Chondrocyte (in vitro differentiated cells): ENCODE measurements at regions not wholly inside any gene's neighbourhood (a gene's known extent, or its start where the extent isn't known, plus 50 kb on each side); places are given as distances from the start of the nearest gene placed in this dataset.

ENCODE experiments used
- DNase-seq: peaks from one replicate; pipeline ENCODE4 v3.0.0; 2021; ENCODE audit warnings: mixed read lengths, low spot score
- H3K27ac Mint-ChIP-seq: one replicate; pipeline ENCODE4 v1.8.0; 2021; ENCODE audit warnings: mild to moderate bottlenecking, moderate library complexity, mixed read lengths; ENCODE audit not compliant: unreplicated experiment
- H3K27me3 Mint-ChIP-seq: 2 replicates; pipeline ENCODE4 v1.8.0; 2021; ENCODE audit warnings: low read depth, mixed read lengths
- H3K36me3 Mint-ChIP-seq: 2 replicates; pipeline ENCODE4 v1.8.0; 2021; ENCODE audit warnings: low read depth, mixed read lengths
- H3K4me1 Mint-ChIP-seq: 2 replicates; pipeline ENCODE4 v1.8.0; 2021; ENCODE audit warnings: low read depth, mild to moderate bottlenecking, mixed read lengths
- H3K4me3 Mint-ChIP-seq: one replicate; pipeline ENCODE4 v1.8.0; 2021; ENCODE audit warnings: mild to moderate bottlenecking, moderate library complexity, mixed read lengths; ENCODE audit not compliant: unreplicated experiment
- H3K9me3 Mint-ChIP-seq: 2 replicates; pipeline ENCODE4 v1.8.0; 2021; ENCODE audit warnings: low read depth, mixed read lengths
- CTCF ChIP-seq: fragments of 200-600 bp; sonication (generic); IDR thresholded peaks from 2 replicates; pipeline ENCODE4 v1.5.0; 2021; ENCODE audit warnings: antibody characterized with exemption, mild to moderate bottlenecking, moderate library complexity

GRCh38 chr2:226583715-226584114, 215.9 kb downstream of the IRS1 start:
- Mint-ChIP-seq H3K4me1 (peaks cover 51% of the 10 kb centered on the region), H3K9me3 (peaks cover 4% of the 10 kb centered on the region), H3K27me3 (no peaks in the 10 kb centered on the region), H3K36me3 (no peaks in the 10 kb centered on the region), H3K4me3 (no peak overlapping the region), H3K27ac (peak overlapping the region; percentile 73)
- no peak for DNase-seq
- no peak for TF ChIP-seq CTCF

- no peak for TF ChIP-seq CTCF
- Mint-ChIP-seq H3K27ac (no peak overlapping the region), H3K9me3 (peaks cover 4% of the 10 kb centered on the region), H3K4me1 (peaks cover 51% of the 10 kb centered on the region), H3K36me3 (no peaks in the 10 kb centered on the region), H3K27me3 (no peaks in the 10 kb centered on the region), H3K4me3 (no peak overlapping the region)
- no peak for DNase-seq
These were observed 218.0 kb downstream of the IRS1 start for GRCh38 chr2:226581661-226582060.

- TF ChIP-seq CTCF, result no peak
- no peaks in the 10 kb centered on the region for H3K27me3 Mint-ChIP-seq
- DNase-seq, result no peak
- H3K36me3 Mint-ChIP-seq, result no peaks in the 10 kb centered on the region
- peaks cover 51% of the 10 kb centered on the region for H3K4me1 Mint-ChIP-seq
- H3K4me3 Mint-ChIP-seq, result no peak overlapping the region
- no peak overlapping the region for H3K27ac Mint-ChIP-seq
- peaks cover 4% of the 10 kb centered on the region for H3K9me3 Mint-ChIP-seq
These were observed 218.6 kb downstream of the IRS1 start for GRCh38 chr2:226581004-226581403.

- H3K4me1 Mint-ChIP-seq, result peaks cover 51% of the 10 kb centered on the region
These were observed 219.2 kb downstream of the IRS1 start for GRCh38 chr2:226580403-226580802.

GRCh38 chr2:226579519-226579918, 220.1 kb downstream of the IRS1 start:
- H3K27ac Mint-ChIP-seq, result no peak overlapping the region
- no peaks in the 10 kb centered on the region for H3K36me3 Mint-ChIP-seq
- no peak for DNase-seq
- H3K4me3 Mint-ChIP-seq, result no peak overlapping the region
- TF ChIP-seq CTCF, result no peak
- peaks cover 4% of the 10 kb centered on the region for H3K9me3 Mint-ChIP-seq
- no peaks in the 10 kb centered on the region for H3K27me3 Mint-ChIP-seq
- H3K4me1 Mint-ChIP-seq, result peaks cover 42% of the 10 kb centered on the region

More at GRCh38 chr2:226580403-226580802, 219.2 kb downstream of the IRS1 start:
- TF ChIP-seq CTCF, result no peak
- H3K27me3 Mint-ChIP-seq, result no peaks in the 10 kb centered on the region
- H3K27ac Mint-ChIP-seq, result peak overlapping the region; percentile 41
- no peaks in the 10 kb centered on the region for H3K36me3 Mint-ChIP-seq
- no peak overlapping the region for H3K4me3 Mint-ChIP-seq
- no peak for DNase-seq
- peaks cover 4% of the 10 kb centered on the region for H3K9me3 Mint-ChIP-seq
